ENCODE measurements at regions not wholly inside any gene's neighbourhood (a gene's known extent, or its start where the extent isn't known, plus 50 kb on each side); places are given as distances from the start of the nearest gene placed in this dataset.

DNA sequence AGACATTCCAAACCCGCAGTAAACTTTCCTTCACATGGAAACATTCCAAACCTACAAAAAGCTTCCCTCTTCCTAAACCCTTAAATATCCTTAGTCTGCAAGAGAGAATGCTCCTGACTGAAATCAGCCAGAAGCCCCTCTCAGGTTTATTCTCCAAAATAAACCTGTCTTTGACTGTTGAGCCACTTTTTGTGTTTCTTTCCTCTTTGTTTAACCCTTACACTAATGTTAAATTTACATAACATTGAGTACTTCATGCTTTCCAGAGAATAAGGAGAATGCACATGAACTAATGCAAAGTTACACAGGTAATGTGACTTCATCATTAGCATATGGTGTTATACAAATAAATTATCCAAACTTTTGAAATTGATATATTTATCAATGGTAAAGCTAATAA lies 262.6 kb upstream of the PRKCQ start:
- no peaks in the 10 kb centered on the region for H3K27me3 ChIP-seq (ENCODE audit: control insufficient read depth in 2 of 2, insufficient read depth in 2 of 2, low read length in 2 of 2)
- ChIA-PET POLR2A (no interaction called here), CTCF (no interaction called here)
- H3K79me2 ChIP-seq (ENCODE audit: control insufficient read depth, insufficient read depth, low read length): no peaks in the 10 kb centered on the region
- no peaks in the 10 kb centered on the region for H3K9me1 ChIP-seq (replicated peaks; ENCODE audit: control insufficient read depth, extremely low read depth, insufficient read depth, low read length)
- dilution Hi-C loops (cut with MboI; ENCODE audit: extremely low pct_ligation_motif_present, low sequenced_read_pairs) (no loop called here), intact Hi-C loops (cut with micrococcal nuclease) (no loop called here)
- DNase-seq (ENCODE audit: low read depth, low spot score): no peak
- no peak overlapping the region for H3K4me3 ChIP-seq (replicated peaks in 1 of 3; ENCODE audit: insufficient read depth in 1 of 3, low read depth in 1 of 3, low read length in 3 of 3)
- no TSS peak for BruUV-seq (replicated peaks)
- no peak overlapping the region for H2AFZ ChIP-seq (ENCODE audit: low read depth, low read length)
- TF ChIP-seq POLR2A (IDR thresholded peaks at IDR 0.05; ENCODE audit: low read depth, low read length) (no peak), POLR2AphosphoS5 (IDR thresholded peaks at IDR 0.05; ENCODE audit: insufficient read depth, low read depth, low read length) (no peak), MYC (IDR thresholded peaks at IDR 0.05; ENCODE audit: low read depth, low read length) (no peak), JUN (IDR thresholded peaks at IDR 0.05; ENCODE audit: borderline replicate concordance, insufficient read depth, insufficient read length, low read depth) (no peak), GATA2 (IDR thresholded peaks at IDR 0.05; ENCODE audit: insufficient read depth, insufficient read length, low read depth, low read length) (no peak), MAX (IDR thresholded peaks at IDR 0.05; ENCODE audit: insufficient read depth, insufficient read length) (no peak)
- TF ChIP-seq, protein P1, sequence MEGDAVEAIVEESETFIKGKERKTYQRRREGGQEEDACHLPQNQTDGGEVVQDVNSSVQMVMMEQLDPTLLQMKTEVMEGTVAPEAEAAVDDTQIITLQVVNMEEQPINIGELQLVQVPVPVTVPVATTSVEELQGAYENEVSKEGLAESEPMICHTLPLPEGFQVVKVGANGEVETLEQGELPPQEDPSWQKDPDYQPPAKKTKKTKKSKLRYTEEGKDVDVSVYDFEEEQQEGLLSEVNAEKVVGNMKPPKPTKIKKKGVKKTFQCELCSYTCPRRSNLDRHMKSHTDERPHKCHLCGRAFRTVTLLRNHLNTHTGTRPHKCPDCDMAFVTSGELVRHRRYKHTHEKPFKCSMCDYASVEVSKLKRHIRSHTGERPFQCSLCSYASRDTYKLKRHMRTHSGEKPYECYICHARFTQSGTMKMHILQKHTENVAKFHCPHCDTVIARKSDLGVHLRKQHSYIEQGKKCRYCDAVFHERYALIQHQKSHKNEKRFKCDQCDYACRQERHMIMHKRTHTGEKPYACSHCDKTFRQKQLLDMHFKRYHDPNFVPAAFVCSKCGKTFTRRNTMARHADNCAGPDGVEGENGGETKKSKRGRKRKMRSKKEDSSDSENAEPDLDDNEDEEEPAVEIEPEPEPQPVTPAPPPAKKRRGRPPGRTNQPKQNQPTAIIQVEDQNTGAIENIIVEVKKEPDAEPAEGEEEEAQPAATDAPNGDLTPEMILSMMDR (IDR thresholded peaks at IDR 0.05; ENCODE audit: extremely low read depth in 1 of 2, insufficient read depth in 1 of 2, low read depth in 1 of 2, low read length in 2 of 2): no peak
- H3K9me3 ChIP-seq (replicated peaks; ENCODE audit: control insufficient read depth, insufficient read depth, low read length): no peaks in the 10 kb centered on the region
- H3K36me3 ChIP-seq (ENCODE audit: control insufficient read depth in 2 of 2, extremely low read depth in 1 of 2, insufficient read depth in 2 of 2, low read length in 2 of 2): no peaks in the 10 kb centered on the region
- no peaks in the 10 kb centered on the region for H3K4me1 ChIP-seq (ENCODE audit: control insufficient read depth, extremely low read depth, insufficient read depth, low read length)
- no peak overlapping the region for H3K9ac ChIP-seq (replicated peaks; ENCODE audit: extremely low read depth, insufficient read depth, low read length)
- no peak overlapping the region for H3K27ac ChIP-seq (ENCODE audit: insufficient read depth, low read depth, low read length)
- no peak for FAIRE-seq
- no peaks in the 10 kb centered on the region for H4K20me1 ChIP-seq (replicated peaks; ENCODE audit: control insufficient read depth, extremely low read depth, insufficient read depth, low read length)
- no peak overlapping the region for H3K4me2 ChIP-seq (ENCODE audit: insufficient read depth, low read length)

GRCh38 chr10:6841761-6842160 lies 261.7 kb upstream of the PRKCQ start:
- no peaks in the 10 kb centered on the region for H4K20me1 ChIP-seq (replicated peaks; ENCODE audit: control insufficient read depth, extremely low read depth, insufficient read depth, low read length)
- CTCF ChIA-PET: no interaction called here
- H3K79me2 ChIP-seq (ENCODE audit: control insufficient read depth, insufficient read depth, low read length): no peaks in the 10 kb centered on the region
- H2AFZ ChIP-seq (ENCODE audit: low read depth, low read length): no peak overlapping the region
- DNase-seq (ENCODE audit: low read depth, low spot score): no peak
- BruUV-seq (replicated peaks): no TSS peak
- no peak overlapping the region for H3K27ac ChIP-seq (ENCODE audit: insufficient read depth, low read depth, low read length)
- intact Hi-C loops (cut with micrococcal nuclease): no loop called here
- POLR2A ChIA-PET: no interaction called here
- dilution Hi-C loops (cut with MboI; ENCODE audit: extremely low pct_ligation_motif_present, low sequenced_read_pairs): no loop called here
- H3K36me3 ChIP-seq (ENCODE audit: control insufficient read depth in 2 of 2, extremely low read depth in 1 of 2, insufficient read depth in 2 of 2, low read length in 2 of 2): no peaks in the 10 kb centered on the region
- no peak overlapping the region for H3K4me2 ChIP-seq (ENCODE audit: insufficient read depth, low read length)
- H3K4me3 ChIP-seq (replicated peaks in 1 of 3; ENCODE audit: insufficient read depth in 1 of 3, low read depth in 1 of 3, low read length in 3 of 3): no peak overlapping the region
- H3K9ac ChIP-seq (replicated peaks; ENCODE audit: extremely low read depth, insufficient read depth, low read length): no peak overlapping the region
- H3K27me3 ChIP-seq (ENCODE audit: control insufficient read depth in 2 of 2, insufficient read depth in 2 of 2, low read length in 2 of 2): no peaks in the 10 kb centered on the region
- TF ChIP-seq POLR2A (IDR thresholded peaks at IDR 0.05; ENCODE audit: low read depth, low read length): no peak
- no peak for TF ChIP-seq POLR2AphosphoS5 (IDR thresholded peaks at IDR 0.05; ENCODE audit: insufficient read depth, low read depth, low read length)
- no peak for TF ChIP-seq GATA2 (IDR thresholded peaks at IDR 0.05; ENCODE audit: insufficient read depth, insufficient read length, low read depth, low read length)
- no peak for TF ChIP-seq EZH2 (IDR thresholded peaks at IDR 0.05; ENCODE audit: borderline replicate concordance, low read depth, low read length, severe bottlenecking)
- no peak for TF ChIP-seq JUN (IDR thresholded peaks at IDR 0.05; ENCODE audit: borderline replicate concordance, insufficient read depth, insufficient read length, low read depth)
- TF ChIP-seq, protein P1 (IDR thresholded peaks at IDR 0.05; ENCODE audit: extremely low read depth in 1 of 2, insufficient read depth in 1 of 2, low read depth in 1 of 2, low read length in 2 of 2): no peak
- no peaks in the 10 kb centered on the region for H3K9me1 ChIP-seq (replicated peaks; ENCODE audit: control insufficient read depth, extremely low read depth, insufficient read depth, low read length)
- no peaks in the 10 kb centered on the region for H3K4me1 ChIP-seq (ENCODE audit: control insufficient read depth, extremely low read depth, insufficient read depth, low read length)
- no peaks in the 10 kb centered on the region for H3K9me3 ChIP-seq (replicated peaks; ENCODE audit: control insufficient read depth, insufficient read depth, low read length)
- no peak for FAIRE-seq
